Inflammatory macrophage treated with lipopolysaccharide for 4 hours (primary cell): ENCODE measurements at regions not wholly inside any gene's neighbourhood (a gene's known extent, or its start where the extent isn't known, plus 50 kb on each side); places are given as distances from the start of the nearest gene placed in this dataset.
A peak's percentile ranks its signal among the peaks of the same experiment; 100 is the strongest.

Experiments used
- DNase-seq: peaks from one replicate; pipeline ENCODE4 v3.0.0-alpha.2; 2020

DNA sequence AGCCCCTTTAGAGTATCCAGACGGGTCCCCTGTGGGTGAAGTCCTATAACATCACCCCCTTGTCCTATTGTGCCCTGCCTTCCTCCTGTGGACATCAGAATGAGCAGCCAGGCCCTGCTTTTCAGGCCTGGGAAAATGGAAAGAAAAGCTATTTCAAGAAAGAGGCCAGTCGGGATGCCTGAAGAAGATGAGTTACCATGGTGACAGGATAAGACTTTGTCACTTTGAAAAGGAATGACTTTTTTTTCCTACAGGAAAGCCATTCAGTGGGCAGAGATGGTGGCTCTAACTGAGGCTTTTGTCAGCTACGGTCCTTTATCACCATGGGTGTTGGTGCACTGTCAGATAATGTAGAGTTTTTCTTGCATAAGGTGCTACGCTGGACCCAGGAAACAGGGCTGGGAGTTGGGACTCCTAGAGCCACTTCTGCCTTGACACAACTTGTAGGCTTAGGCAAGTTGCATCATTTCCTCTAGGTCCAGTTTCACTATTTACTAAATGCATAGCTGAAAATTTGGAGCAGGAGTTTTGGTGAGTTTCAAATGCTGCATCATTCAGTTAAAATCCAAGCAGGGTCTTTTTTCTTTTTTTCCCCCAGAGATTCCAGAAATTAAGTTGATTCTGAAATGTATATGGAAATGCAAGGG lies 179.0 kb upstream of the ADRA1D start:
- DNase-seq: peak; percentile 68

GRCh38 chr20:4418141-4418540 lies 169.1 kb upstream of the ADRA1D start:
- no peak for DNase-seq

DNA sequence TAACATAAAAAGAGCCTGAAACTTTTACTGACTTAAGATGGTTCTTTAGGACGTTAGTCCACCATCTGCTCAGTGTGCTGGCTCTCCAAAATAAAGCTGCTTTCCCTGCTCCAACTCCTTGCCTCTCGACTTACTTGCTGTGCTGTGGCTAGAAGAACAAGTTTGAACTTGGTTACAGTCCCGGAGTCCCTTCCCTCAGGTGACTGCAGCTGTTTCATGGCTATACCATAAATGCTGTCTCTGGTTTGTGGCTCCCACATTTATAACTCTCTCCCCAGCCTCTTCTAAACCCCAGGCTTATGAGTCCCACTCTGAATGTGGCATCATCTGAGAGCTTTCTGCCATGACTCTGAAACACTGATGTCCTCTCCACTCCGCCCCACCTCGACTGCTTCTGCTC lies 166.2 kb upstream of the ADRA1D start:
- peak; percentile 42 for DNase-seq

GRCh38 chr20:4413314-4414049 lies 164.4 kb upstream of the ADRA1D start:
- peak; percentile 96 for DNase-seq

DNA sequence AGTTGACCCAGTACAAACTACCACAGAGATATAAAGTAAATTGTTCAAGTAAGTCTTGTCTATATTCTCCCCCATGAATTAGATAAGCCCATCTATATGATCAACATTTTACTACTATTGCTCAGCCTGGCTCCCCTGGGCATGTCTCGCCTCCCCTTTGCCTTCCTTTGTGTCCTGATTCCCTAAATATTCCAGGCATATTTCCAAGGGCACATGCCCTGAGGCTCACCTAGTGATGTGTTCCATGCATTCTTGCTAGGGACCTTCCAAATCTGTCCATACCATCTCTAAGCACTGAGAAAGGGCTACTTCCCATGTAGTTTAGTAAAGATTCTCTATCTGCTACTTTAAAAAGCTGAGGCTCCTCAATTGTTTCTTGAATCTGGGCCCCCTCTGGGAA lies 163.1 kb upstream of the ADRA1D start:
- no peak for DNase-seq

GRCh38 chr20:4411744-4412143 lies 162.7 kb upstream of the ADRA1D start:
- DNase-seq: peak; percentile 38

DNA sequence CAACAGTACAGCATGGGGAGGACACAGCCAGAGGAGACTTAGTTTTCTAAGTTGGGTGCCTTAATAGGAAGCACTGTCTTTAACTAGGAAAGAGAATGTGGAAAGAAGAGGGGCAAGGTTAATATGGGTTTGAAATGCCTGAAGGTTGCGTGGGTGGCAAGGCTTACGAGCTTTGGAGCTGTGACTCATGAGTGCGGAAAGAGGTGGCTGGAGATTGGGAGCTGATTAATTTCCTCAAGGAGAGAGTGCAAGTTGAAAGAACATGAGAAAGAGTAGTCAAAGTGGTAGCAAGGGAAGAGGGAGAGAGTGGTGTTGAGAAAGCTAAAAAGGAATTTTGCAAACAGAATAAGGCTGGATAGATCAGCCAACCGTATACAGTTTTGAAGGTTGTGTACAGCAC lies 157.5 kb upstream of the ADRA1D start:
- DNase-seq: peak; percentile 14

GRCh38 chr20:4401601-4402000 lies 152.5 kb upstream of the ADRA1D start:
- DNase-seq: no peak

GRCh38 chr20:4384961-4385360 lies 135.9 kb upstream of the ADRA1D start:
- no peak for DNase-seq

- DNase-seq: no peak
Observed at GRCh38 chr20:4383961-4384360, 134.9 kb upstream of the ADRA1D start.

DNA sequence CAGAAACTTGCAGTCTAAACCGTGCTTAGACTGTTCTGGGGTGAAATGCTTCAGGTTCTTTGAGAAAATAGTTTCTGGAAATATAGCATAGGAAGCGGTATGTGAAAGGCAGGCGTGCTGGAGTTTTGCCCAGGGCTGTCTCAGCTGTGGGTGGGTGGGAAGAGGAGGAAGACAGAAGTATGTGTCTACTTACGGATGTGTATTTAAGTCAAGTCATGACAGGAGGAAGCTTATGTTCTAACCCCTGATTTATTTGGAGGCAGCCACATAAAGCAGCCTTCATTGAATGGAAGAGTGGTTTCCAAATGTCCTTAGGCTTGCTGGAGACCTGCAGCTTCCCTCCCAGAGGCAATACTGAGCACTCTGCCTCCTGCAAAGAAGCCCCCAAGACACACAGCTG lies 126.8 kb upstream of the ADRA1D start:
- peak; percentile 56 for DNase-seq

DNA sequence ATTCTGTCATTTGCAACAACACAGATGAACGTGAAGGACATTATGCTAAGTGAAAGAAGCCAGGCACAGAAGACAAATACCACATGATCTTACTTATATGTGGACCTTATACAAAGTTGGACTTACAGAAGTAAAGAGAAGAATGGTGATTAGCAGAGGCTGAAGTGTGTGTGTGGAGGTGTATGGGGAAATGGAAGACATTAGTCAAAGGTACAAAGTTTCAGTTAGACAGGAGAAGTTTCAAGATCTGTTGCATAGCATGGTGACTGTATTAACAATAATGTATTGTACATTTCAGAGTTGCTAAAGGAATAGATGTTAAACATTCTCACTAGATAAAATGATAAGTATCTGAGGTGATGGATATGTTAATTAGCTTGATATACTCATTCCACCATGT lies 124.4 kb upstream of the ADRA1D start:
- no peak for DNase-seq

GRCh38 chr20:4371623-4372251 lies 122.7 kb upstream of the ADRA1D start:
- DNase-seq: peak; percentile 69

GRCh38 chr20:4370851-4371250 lies 121.8 kb upstream of the ADRA1D start:
- no peak for DNase-seq

DNA sequence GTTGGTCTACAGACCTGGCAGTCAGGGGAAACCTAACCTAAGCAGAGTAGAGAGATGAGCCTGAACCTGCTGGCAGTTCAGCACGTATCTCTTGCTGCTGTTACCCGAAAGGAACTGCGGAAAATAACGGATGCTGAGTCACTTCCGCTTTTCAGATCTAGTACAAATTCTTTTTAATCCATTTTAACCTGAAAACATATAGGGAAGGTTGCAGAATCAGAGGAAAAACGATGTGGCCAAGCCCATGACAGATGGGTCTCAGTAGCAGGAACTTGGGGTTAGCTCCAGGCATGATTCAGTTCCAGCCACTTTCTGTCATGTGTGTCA lies 120.7 kb upstream of the ADRA1D start:
- DNase-seq: peak; percentile 68

DNA sequence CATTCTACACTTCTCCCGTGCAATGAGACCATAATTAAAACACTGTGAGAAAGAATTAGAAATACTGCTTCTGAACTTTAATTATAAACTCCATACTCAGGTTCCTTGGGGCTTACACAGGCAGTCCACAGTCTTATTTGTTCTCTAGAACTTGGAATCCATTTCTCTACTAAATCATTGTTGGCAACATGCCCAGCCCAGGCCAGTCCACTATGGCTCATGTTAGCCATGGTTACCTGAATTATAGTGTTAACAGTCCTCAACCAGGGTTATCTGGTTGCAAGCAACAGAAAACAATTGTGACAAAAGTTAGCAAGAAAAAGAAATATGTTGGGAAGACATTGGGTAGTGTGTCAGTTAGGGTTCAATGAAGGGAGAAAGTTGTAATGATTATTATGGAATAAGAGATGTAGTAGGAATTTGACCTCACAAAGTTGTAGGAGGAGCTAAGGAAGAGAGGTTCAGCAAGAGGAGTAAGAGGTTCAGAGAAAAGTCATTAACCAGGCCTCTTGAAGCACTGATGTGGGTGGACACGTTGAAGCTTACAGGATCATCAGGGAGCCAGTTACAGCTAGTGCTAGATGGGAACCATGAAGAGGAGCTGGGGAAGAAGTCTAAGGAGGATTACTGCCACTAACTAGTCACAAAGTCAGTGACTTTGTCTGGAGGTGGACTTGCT lies 120.2 kb upstream of the ADRA1D start:
- no peak for DNase-seq

DNA sequence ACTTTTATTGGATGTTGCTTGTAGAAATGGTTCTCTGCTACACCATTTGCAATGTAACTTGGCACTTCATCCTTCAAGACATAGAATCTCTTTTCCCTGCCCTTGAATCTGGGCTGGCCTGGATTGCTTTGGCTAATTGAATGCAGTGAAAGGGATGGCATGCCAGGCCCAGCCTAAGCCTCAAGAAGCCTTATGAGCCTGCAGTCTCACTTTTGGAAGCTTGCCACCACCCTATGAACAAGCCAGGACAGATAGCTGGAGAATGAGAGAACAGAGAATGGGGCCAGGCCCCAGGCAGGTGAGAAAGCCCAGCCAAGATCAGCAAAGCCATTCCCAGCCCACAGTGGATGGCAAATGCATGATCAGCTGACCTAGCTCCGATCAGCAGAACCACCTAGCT lies 117.0 kb upstream of the ADRA1D start:
- no peak for DNase-seq

GRCh38 chr20:4358552-4358951 lies 109.5 kb upstream of the ADRA1D start:
- no peak for DNase-seq

DNA sequence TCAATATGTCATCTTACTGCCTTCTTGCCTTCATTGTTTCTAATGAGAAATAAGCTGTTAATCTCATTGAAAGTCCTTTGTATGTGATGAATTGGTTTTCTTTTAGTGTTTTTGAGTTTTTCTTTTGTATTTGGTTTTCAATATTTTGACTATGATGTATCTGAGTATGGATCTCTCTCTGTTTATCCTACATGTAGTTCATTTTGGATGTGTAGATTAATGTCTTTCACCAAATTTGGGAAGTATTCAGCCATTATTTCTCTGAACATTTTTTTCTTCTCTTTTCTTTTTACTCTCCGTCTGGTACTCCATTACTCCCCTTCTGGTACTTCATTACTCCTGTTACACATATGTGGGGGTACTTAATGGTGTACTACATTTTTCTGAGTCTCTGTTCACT lies 103.3 kb upstream of the ADRA1D start:
- no peak for DNase-seq

DNA sequence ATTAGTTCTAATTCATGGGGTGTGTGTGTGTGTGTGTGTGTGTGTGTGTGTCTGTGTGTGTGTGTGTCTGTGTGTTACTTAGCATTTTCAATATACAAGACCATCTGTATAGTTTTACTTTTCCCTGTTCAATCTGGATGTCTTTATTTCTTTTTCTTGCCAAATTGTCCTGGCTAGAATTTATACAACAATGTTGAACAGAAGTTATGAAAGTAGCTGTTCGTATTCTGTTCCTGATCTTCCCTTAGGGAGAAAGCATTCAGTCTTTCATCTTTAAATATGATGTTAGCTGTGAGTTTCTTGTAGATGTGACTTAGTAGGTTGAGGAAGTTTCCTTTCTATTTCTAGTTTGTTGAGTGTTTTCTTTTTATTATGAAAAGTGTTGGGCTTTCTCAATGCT lies 101.0 kb upstream of the ADRA1D start:
- no peak for DNase-seq

DNA sequence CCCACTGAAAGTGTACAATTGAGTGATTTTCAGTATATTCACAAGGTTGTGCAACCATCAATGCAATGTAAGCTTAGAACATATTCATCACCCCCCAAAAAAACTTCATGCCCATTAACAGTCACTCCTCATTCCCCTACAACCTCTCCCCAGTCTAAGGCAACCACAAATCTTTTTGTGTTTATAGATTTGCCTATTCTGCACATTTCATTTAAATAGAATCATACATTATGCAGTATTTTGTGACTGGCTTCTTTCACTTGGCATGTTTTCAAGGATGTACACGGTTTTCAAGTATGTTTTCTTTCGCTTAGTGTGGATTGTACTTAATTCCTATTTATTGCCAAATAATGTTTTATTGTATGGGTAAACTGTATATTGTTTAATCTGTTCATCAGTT lies 95.6 kb upstream of the ADRA1D start:
- no peak for DNase-seq

DNA sequence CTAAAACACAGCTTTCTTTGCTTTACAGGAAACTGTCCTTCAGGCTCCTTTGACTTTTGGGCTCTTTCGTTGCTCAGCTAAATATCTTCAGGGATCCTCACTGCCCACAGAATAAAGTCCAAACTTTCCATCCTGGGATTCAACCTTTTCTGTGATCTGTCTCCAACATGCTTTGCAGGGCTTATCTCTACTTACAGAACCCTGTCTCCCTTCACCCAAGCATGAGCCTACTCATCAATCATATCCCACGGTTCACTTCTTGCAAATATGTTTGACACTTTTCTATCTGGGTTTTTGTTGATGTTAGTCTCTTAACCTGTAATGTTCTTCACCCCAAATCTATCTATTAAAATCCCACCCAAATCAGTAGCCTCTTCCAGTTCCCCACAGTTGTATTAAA lies 93.5 kb upstream of the ADRA1D start:
- DNase-seq: no peak

DNA sequence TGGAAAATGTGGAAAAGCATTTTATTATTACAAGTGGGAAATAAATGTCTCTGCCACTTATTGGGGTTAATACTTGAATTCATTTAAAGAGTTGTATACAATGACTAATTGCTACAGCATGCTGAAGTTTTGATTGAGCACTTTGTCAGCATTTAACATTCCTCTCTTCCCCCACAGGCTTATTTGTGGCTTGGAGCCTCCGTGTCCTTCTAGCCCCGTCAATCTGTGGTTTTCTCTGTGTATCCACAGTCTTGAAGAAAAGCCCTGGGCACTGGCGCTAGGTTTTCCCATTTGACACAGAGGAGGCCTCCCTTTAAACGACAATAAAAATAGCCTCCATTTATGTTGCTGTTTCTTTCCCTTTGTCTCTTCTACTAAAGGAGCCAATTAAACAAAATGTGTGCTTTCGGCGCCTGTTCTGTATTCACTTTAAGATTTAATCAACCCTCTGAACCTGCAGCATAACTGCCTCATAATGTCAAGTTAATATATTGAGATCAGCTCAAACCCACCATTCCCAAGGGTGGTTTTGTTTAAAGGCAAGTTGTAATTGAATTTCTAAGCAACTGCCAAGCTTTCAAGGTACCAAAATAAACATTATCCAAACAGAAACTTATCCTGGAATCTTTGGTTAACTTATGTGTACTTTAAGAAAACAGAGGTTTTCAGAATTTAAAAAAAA lies 92.9 kb upstream of the ADRA1D start:
- DNase-seq: no peak
